IMR-90 (cell line): ENCODE measurements at regions not wholly inside any gene's neighbourhood (a gene's known extent, or its start where the extent isn't known, plus 50 kb on each side); places are given as distances from the start of the nearest gene placed in this dataset.

ENCODE experiments used
- ATAC-seq: fragments of 200-7000 bp; cut with Tn5 transposase; 2 replicates; pipeline ENCODE4 v1.9.1; 2020; ENCODE audit warnings: low read depth, mild to moderate bottlenecking, moderate library complexity
- BruUV-seq: library from RNA; stranded (reverse); fragments of 400-500 nt; replicated peaks from 2 replicates; lab custom pipeline; 2021; lab: Mats Ljungman, UMichigan
- CTCF ChIA-PET: fragments of 300-600 bp; formaldehyde crosslinking; extraction: SDS; loops from one replicate; lab custom pipeline; 2021; ENCODE audit warnings: antibody characterized with exemption; lab: Yijun Ruan, JAX
- POLR2A ChIA-PET: fragments of 300-600 bp; sonication (Branson Sonifier 250); formaldehyde crosslinking; loops from one replicate; lab custom pipeline; 2022; ENCODE audit warnings: antibody characterized with exemption; ENCODE audit not compliant: unreplicated experiment; lab: Charles Lee
- DNase-seq: peaks from one replicate; pipeline ENCODE4 v3.0.0; 2013
- H2AFZ ChIP-seq: replicated peaks from 2 replicates; pipeline ENCODE3; 2013; ENCODE audit warnings: low read length, mild to moderate bottlenecking; ENCODE audit not compliant: poor library complexity
- H2AK5ac ChIP-seq: 2 replicates; pipeline ENCODE4 v1.6.1; 2013; ENCODE audit warnings: low read depth, low read length, inconsistent platforms
- H2AK9ac ChIP-seq: replicated peaks from 2 replicates; pipeline ENCODE3; 2013; ENCODE audit warnings: mild to moderate bottlenecking, low read depth, low read length, moderate library complexity; ENCODE audit not compliant: poor library complexity
- H2BK120ac ChIP-seq: 2 replicates; pipeline ENCODE4 v1.6.1; 2013; ENCODE audit warnings: low read depth, low read length, inconsistent platforms
- H2BK15ac ChIP-seq: 3 replicates; pipeline ENCODE4 v1.6.1; 2013; ENCODE audit warnings: low read depth, low read length, inconsistent platforms
- H2BK20ac ChIP-seq: 2 replicates; pipeline ENCODE4 v1.6.1; 2013; ENCODE audit warnings: low read depth, mild to moderate bottlenecking, inconsistent platforms, low read length, moderate library complexity
- H2BK5ac ChIP-seq: 2 replicates; pipeline ENCODE4 v1.6.1; 2013; ENCODE audit warnings: mild to moderate bottlenecking, low read depth, low read length, inconsistent platforms; ENCODE audit not compliant: poor library complexity, severe bottlenecking
- H3K14ac ChIP-seq: replicated peaks from 2 replicates; pipeline ENCODE4 v1.6.1; 2013; ENCODE audit warnings: low read depth, low read length, inconsistent platforms
- H3K18ac ChIP-seq: 2 replicates; pipeline ENCODE4 v1.6.1; 2013; ENCODE audit warnings: low read depth, low read length, control low read depth
- H3K23ac ChIP-seq: 2 replicates; pipeline ENCODE4 v1.6.1; 2013; ENCODE audit warnings: low read depth, low read length, inconsistent platforms
- H3K27ac ChIP-seq: 2 replicates; pipeline ENCODE4 v1.5.1; 2013; ENCODE audit warnings: mild to moderate bottlenecking, control low read depth, low read length; ENCODE audit not compliant: insufficient read depth
- H3K27me3 ChIP-seq: 2 replicates; pipeline ENCODE4 v1.6.1; 2013; ENCODE audit warnings: low read length; ENCODE audit not compliant: control insufficient read depth, insufficient read depth
- H3K36me3 ChIP-seq: 2 replicates; pipeline ENCODE4 v1.6.1; 2013; ENCODE audit warnings: low read length, mixed read lengths; ENCODE audit not compliant: control insufficient read depth, insufficient read depth
- H3K4ac ChIP-seq: 2 replicates; pipeline ENCODE4 v1.6.1; 2013; ENCODE audit warnings: low read depth, low read length, inconsistent platforms
- H3K4me1 ChIP-seq: 2 replicates; pipeline ENCODE4 v1.6.1; 2013; ENCODE audit warnings: low read length, mixed read lengths; ENCODE audit not compliant: control insufficient read depth, insufficient read depth
- H3K4me2 ChIP-seq: 2 replicates; pipeline ENCODE4 v1.6.1; 2013; ENCODE audit warnings: low read depth, mild to moderate bottlenecking, control low read depth, low read length, moderate library complexity
- H3K4me3 ChIP-seq: 2 replicates; pipeline ENCODE4 v1.5.1; 2013; ENCODE audit warnings: low read depth, mild to moderate bottlenecking, control low read depth, low read length, moderate library complexity; ENCODE audit not compliant: insufficient read depth
- H3K56ac ChIP-seq: 2 replicates; pipeline ENCODE4 v1.6.1; 2013; ENCODE audit warnings: low read length, inconsistent platforms; ENCODE audit not compliant: insufficient read depth; ENCODE audit errors: extremely low read depth
- H3K79me1 ChIP-seq, 2 experiments: 2 replicates each; pipeline ENCODE4 v1.6.1; 2013; ENCODE audit warnings: low read length in 2 of 2, inconsistent platforms in 1 of 2, low read depth in 1 of 2
- H3K9ac ChIP-seq: 2 replicates; pipeline ENCODE4 v1.6.1; 2013; ENCODE audit warnings: low read depth, low read length, control low read depth
- H3K9me1 ChIP-seq: 2 replicates; pipeline ENCODE4 v1.6.1; 2013; ENCODE audit warnings: low read length, inconsistent platforms; ENCODE audit not compliant: insufficient read depth
- H3K9me3 ChIP-seq: 2 replicates; pipeline ENCODE4 v1.6.1; 2013; ENCODE audit warnings: low read length; ENCODE audit not compliant: control insufficient read depth, insufficient read depth
- H4K20me1 ChIP-seq: 2 replicates; pipeline ENCODE4 v1.6.1; 2013; ENCODE audit warnings: low read length, inconsistent platforms; ENCODE audit not compliant: insufficient read depth
- H4K5ac ChIP-seq: 2 replicates; pipeline ENCODE4 v1.6.1; 2013; ENCODE audit warnings: mild to moderate bottlenecking, low read depth, low read length, control low read depth
- H4K8ac ChIP-seq, 2 experiments: 2 replicates each; pipeline ENCODE4 v1.6.1; 2013; ENCODE audit warnings: low read depth in 2 of 2, low read length in 2 of 2, control low read depth in 1 of 2, inconsistent platforms in 1 of 2
- H4K91ac ChIP-seq: 2 replicates; pipeline ENCODE4 v1.6.1; 2013; ENCODE audit warnings: low read depth, low read length, inconsistent platforms; ENCODE audit not compliant: insufficient read depth
- BHLHE40 ChIP-seq: fragments of 150-350 bp; IDR thresholded peaks from 2 replicates; pipeline ENCODE4 v1.6.1; 2016; ENCODE audit warnings: mild to moderate bottlenecking, low read depth, low read length
- MAFK ChIP-seq: IDR thresholded peaks from 2 replicates; pipeline ENCODE4 v1.6.1; 2012; ENCODE audit warnings: low read depth, low read length, improper control_type of control experiment
- MXI1 ChIP-seq: IDR thresholded peaks from 2 replicates; pipeline ENCODE4 v1.6.1; 2012; ENCODE audit warnings: low read depth, mild to moderate bottlenecking, low read length, moderate library complexity, borderline replicate concordance
- POLR2A ChIP-seq: IDR thresholded peaks from 2 replicates; pipeline ENCODE4 v1.6.1; 2012; ENCODE audit warnings: mild to moderate bottlenecking, low read depth, low read length
- SMC3 ChIP-seq: fragments of 150-350 bp; IDR thresholded peaks from 2 replicates; pipeline ENCODE4 v1.6.1; 2016; ENCODE audit warnings: low read depth, mild to moderate bottlenecking, antibody characterized with exemption, low read length, moderate library complexity
- dilution Hi-C: fragments of 300-500 bp; cut with HindIII; formaldehyde crosslinking; loops from one replicate; pipeline ENCODE4 v1.14.3; 2018; ENCODE audit warnings: low sequenced_read_pairs; ENCODE audit not compliant: unreplicated experiment
- in situ Hi-C: fragments of 300-500 bp; cut with MboI; formaldehyde crosslinking; loops from 3 replicates; pipeline ENCODE4 v1.14.3; 2019; ENCODE audit warnings: low sequenced_read_pairs, inconsistent platforms, mixed read lengths
- intact Hi-C: fragments of 100-400 bp; cut with micrococcal nuclease; formaldehyde crosslinking; loops from 2 replicates; pipeline ENCODE4 v1.10.0; 2022
- TF ChIP-seq, protein P1 (sequence below): fragments of 150-350 bp; IDR thresholded peaks from 2 replicates; pipeline ENCODE4 v1.6.1; 2016; ENCODE audit warnings: low read depth, mild to moderate bottlenecking, low read length, moderate library complexity, borderline replicate concordance

DNA sequence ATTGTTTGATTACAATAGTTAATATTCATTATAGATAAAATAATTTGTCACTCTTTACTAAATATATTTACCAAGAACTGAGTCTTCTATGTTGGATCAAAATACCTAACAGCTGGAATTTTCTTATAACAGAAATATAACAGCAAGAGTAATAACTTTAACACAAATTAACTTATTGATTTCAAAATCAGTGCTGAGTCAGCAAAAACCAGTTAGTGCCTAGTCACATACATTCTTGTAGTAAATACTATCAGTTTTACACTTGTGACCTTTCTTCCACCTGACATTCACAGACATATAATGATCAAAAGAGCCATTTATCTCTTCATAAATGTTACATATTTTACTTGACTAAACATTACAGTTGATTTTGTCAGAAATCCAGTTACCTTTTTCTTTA lies 1141.4 kb upstream of the ADGRB3 start:
- ChIA-PET CTCF (no interaction called here), POLR2A (no interaction called here)
- no peaks in the 10 kb centered on the region for H3K27me3 ChIP-seq
- in situ Hi-C loops = no loop called here
- no peaks in the 10 kb centered on the region for H4K20me1 ChIP-seq
- TF ChIP-seq BHLHE40 (no peak), MAFK (peak; percentile 100), POLR2A (no peak), MXI1 (no peak), SMC3 (no peak)
- TF ChIP-seq, protein P1, sequence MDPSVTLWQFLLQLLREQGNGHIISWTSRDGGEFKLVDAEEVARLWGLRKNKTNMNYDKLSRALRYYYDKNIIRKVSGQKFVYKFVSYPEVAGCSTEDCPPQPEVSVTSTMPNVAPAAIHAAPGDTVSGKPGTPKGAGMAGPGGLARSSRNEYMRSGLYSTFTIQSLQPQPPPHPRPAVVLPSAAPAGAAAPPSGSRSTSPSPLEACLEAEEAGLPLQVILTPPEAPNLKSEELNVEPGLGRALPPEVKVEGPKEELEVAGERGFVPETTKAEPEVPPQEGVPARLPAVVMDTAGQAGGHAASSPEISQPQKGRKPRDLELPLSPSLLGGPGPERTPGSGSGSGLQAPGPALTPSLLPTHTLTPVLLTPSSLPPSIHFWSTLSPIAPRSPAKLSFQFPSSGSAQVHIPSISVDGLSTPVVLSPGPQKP = no peak
- H2BK20ac ChIP-seq = no peak overlapping the region
- H3K9ac ChIP-seq = no peak overlapping the region
- H3K14ac ChIP-seq = no peak overlapping the region
- H2BK15ac ChIP-seq = no peak overlapping the region
- no peak overlapping the region for H3K4me2 ChIP-seq
- no peaks in the 10 kb centered on the region for H3K9me1 ChIP-seq
- H3K4me1 ChIP-seq = no peaks in the 10 kb centered on the region
- no peak overlapping the region for H2AFZ ChIP-seq
- no peaks in the 10 kb centered on the region for H3K79me1 ChIP-seq
- no peak overlapping the region for H3K56ac ChIP-seq
- no peaks in the 10 kb centered on the region for H3K36me3 ChIP-seq
- no peak overlapping the region for H2AK5ac ChIP-seq
- H2BK5ac ChIP-seq = no peak overlapping the region
- H3K9me3 ChIP-seq = no peaks in the 10 kb centered on the region
- dilution Hi-C loops = no loop called here
- H3K23ac ChIP-seq = no peak overlapping the region
- DNase-seq = no peak
- H4K91ac ChIP-seq = no peak overlapping the region
- H3K4ac ChIP-seq = no peak overlapping the region
- H2BK120ac ChIP-seq = no peak overlapping the region
- no TSS peak for BruUV-seq
- H4K8ac ChIP-seq = no peak overlapping the region
- intact Hi-C loops = no loop called here
- no peak overlapping the region for H3K27ac ChIP-seq
- no peak for ATAC-seq
- H3K4me3 ChIP-seq = no peak overlapping the region
- H2AK9ac ChIP-seq = no peak overlapping the region
- no peak overlapping the region for H4K5ac ChIP-seq
- no peak overlapping the region for H3K18ac ChIP-seq
